PFSK-1 (cell line): ENCODE measurements at regions not wholly inside any gene's neighbourhood (a gene's known extent, or its start where the extent isn't known, plus 50 kb on each side); places are given as distances from the start of the nearest gene placed in this dataset.

Source experiments
- POLR2AphosphoS5 ChIP-seq: IDR thresholded peaks from 2 replicates; pipeline ENCODE4 v1.6.1; 2012; ENCODE audit warnings: low read depth, mild to moderate bottlenecking, control low read depth, low read length, moderate library complexity
- TAF1 ChIP-seq: IDR thresholded peaks from 2 replicates; pipeline ENCODE4 v1.6.1; 2012; ENCODE audit warnings: low read length, control low read depth, borderline replicate concordance; ENCODE audit not compliant: insufficient read depth

GRCh38 chr2:118372886-118373830, 284.9 kb downstream of the INSIG2 start:
- TF ChIP-seq POLR2AphosphoS5 (no peak), TAF1 (no peak)
